ENCODE measurements at regions not wholly inside any gene's neighbourhood (a gene's known extent, or its start where the extent isn't known, plus 50 kb on each side); places are given as distances from the start of the nearest gene placed in this dataset.

DNA sequence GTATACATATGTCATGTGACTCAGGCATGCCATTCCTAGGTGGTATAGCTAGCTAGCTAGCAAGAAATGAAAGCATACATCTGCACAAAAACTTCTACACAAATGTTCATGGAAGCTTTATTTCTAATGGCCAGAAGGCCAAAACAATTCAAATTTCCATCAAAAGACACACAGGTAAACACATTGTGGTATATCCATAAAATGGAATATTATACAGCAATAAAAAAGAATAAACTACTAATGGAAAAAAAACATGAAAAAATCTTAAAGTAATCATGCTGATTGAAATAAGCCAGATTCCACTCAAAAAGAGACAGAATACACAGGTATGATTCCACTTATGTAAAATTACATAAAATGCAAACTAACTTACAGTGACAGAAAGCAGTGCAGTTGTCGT lies 154.3 kb downstream of the MACC1 start:
- Histone ChIP-seq H2AFZ (ENCODE audit: low read depth, low read length) (no peak overlapping the region), H3K4me2 (ENCODE audit: insufficient read depth, low read length) (no peak overlapping the region), H3K9me1 (replicated peaks; ENCODE audit: control insufficient read depth, extremely low read depth, insufficient read depth, low read length) (no peaks in the 10 kb centered on the region), H3K36me3 (ENCODE audit: control insufficient read depth in 2 of 2, extremely low read depth in 1 of 2, insufficient read depth in 2 of 2, low read length in 2 of 2) (no peaks in the 10 kb centered on the region), H3K4me1 (ENCODE audit: control insufficient read depth, extremely low read depth, insufficient read depth, low read length) (no peaks in the 10 kb centered on the region), H3K79me2 (ENCODE audit: control insufficient read depth, insufficient read depth, low read length) (no peaks in the 10 kb centered on the region), H3K27me3 (ENCODE audit: control insufficient read depth in 2 of 2, insufficient read depth in 2 of 2, low read length in 2 of 2) (no peaks in the 10 kb centered on the region), H3K27ac (ENCODE audit: insufficient read depth, low read depth, low read length) (no peak overlapping the region), H3K9me3 (replicated peaks; ENCODE audit: control insufficient read depth, insufficient read depth, low read length) (no peaks in the 10 kb centered on the region), H4K20me1 (replicated peaks; ENCODE audit: control insufficient read depth, extremely low read depth, insufficient read depth, low read length) (no peaks in the 10 kb centered on the region), H3K9ac (replicated peaks; ENCODE audit: extremely low read depth, insufficient read depth, low read length) (no peak overlapping the region), H3K4me3 (replicated peaks in 1 of 3; ENCODE audit: insufficient read depth in 1 of 3, low read depth in 1 of 3, low read length in 3 of 3) (no peak overlapping the region)
- dilution Hi-C loops (cut with MboI; ENCODE audit: extremely low pct_ligation_motif_present, low sequenced_read_pairs) = no loop called here
- intact Hi-C loops (cut with micrococcal nuclease) = no loop called here
- CTCF ChIA-PET = interaction anchor here (0.9 to 1.0 kb wide), 2 partner anchors 16 to 39 kb away, joined by 3 to 4 read pairs; no protein-coding TSS in a partner anchor
- BruUV-seq (replicated peaks) = no TSS peak
- DNase-seq (ENCODE audit: low read depth, low spot score) (no peak), FAIRE-seq (no peak)
- POLR2A ChIA-PET = no interaction called here
- TF ChIP-seq JUN (IDR thresholded peaks at IDR 0.05; ENCODE audit: borderline replicate concordance, insufficient read depth, insufficient read length, low read depth) (no peak), CTCF (IDR thresholded peaks at IDR 0.05; ENCODE audit: extremely low read depth in 1 of 2, insufficient read depth in 1 of 2, low read depth in 1 of 2, low read length in 2 of 2) (no peak), POLR2A (IDR thresholded peaks at IDR 0.05; ENCODE audit: low read depth, low read length) (no peak), MYC (IDR thresholded peaks at IDR 0.05; ENCODE audit: low read depth, low read length) (no peak), GATA2 (IDR thresholded peaks at IDR 0.05; ENCODE audit: insufficient read depth, insufficient read length, low read depth, low read length) (no peak), EZH2 (IDR thresholded peaks at IDR 0.05; ENCODE audit: borderline replicate concordance, low read depth, low read length, severe bottlenecking) (no peak), FOS (IDR thresholded peaks at IDR 0.05; ENCODE audit: borderline replicate concordance, insufficient read depth, low read length) (no peak), POLR2AphosphoS5 (IDR thresholded peaks at IDR 0.05; ENCODE audit: insufficient read depth, low read depth, low read length) (no peak)
- TF ChIP-seq, protein P1, sequence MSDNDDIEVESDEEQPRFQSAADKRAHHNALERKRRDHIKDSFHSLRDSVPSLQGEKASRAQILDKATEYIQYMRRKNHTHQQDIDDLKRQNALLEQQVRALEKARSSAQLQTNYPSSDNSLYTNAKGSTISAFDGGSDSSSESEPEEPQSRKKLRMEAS (IDR thresholded peaks at IDR 0.05; ENCODE audit: insufficient read depth, insufficient read length) = no peak
